Progenitor cell of endocrine pancreas (in vitro differentiated cells): ENCODE measurements at regions not wholly inside any gene's neighbourhood (a gene's known extent, or its start where the extent isn't known, plus 50 kb on each side); places are given as distances from the start of the nearest gene placed in this dataset. TPM values are rescaled to one million over a fixed set of nuclear protein-coding genes. Genes with fewer than 3 reads are reported as not detected.
A peak's percentile ranks its signal among the peaks of the same experiment; 100 is the strongest.

Source experiments
- DNase-seq: peaks from one replicate; pipeline ENCODE4 v3.0.0; 2021; ENCODE audit warnings: low spot score; ENCODE audit not compliant: unreplicated experiment
- H3K27ac Mint-ChIP-seq: 2 replicates; pipeline ENCODE4 v1.8.0; 2021; ENCODE audit warnings: mild to moderate bottlenecking, moderate library complexity, mixed read lengths
- H3K27me3 Mint-ChIP-seq: 2 replicates; pipeline ENCODE4 v1.8.0; 2021; ENCODE audit warnings: mixed read lengths
- H3K36me3 Mint-ChIP-seq: 2 replicates; pipeline ENCODE4 v1.8.0; 2022; ENCODE audit warnings: mixed read lengths; ENCODE audit not compliant: insufficient read depth
- H3K4me1 Mint-ChIP-seq: 2 replicates; pipeline ENCODE4 v1.8.0; 2021; ENCODE audit warnings: low read depth, mixed read lengths
- H3K4me3 Mint-ChIP-seq: 2 replicates; pipeline ENCODE4 v1.8.0; 2021; ENCODE audit warnings: low read depth, mild to moderate bottlenecking, moderate library complexity, mixed read lengths
- H3K9me3 Mint-ChIP-seq: 2 replicates; pipeline ENCODE4 v1.8.0; 2021; ENCODE audit warnings: low read depth, mixed read lengths
- CTCF ChIP-seq: fragments of 200-600 bp; sonication (generic); IDR thresholded peaks from one replicate; pipeline ENCODE4 v1.5.0; 2021; ENCODE audit warnings: antibody characterized with exemption, mild to moderate bottlenecking; ENCODE audit not compliant: unreplicated experiment
- microRNA-seq: library from miRNA; unstranded; fragments of <30 nt; microRNA quantifications from one replicate; pipeline ENCODE4 v1.1.0, GENCODE V29; 2020; ENCODE audit warnings: borderline number of aligned reads; ENCODE audit not compliant: unreplicated experiment

GRCh38 chr22:47225080-47225930, 462.9 kb downstream of the TBC1D22A start:
- H3K27me3 Mint-ChIP-seq: no peaks in the 10 kb centered on the region
- peaks cover 4% of the 10 kb centered on the region for H3K36me3 Mint-ChIP-seq
- H3K4me3 Mint-ChIP-seq: no peak overlapping the region
- no peaks in the 10 kb centered on the region for H3K4me1 Mint-ChIP-seq
- H3K9me3 Mint-ChIP-seq: peaks cover 51% of the 10 kb centered on the region
- TF ChIP-seq CTCF: no peak
- peak; percentile 4 for DNase-seq
- no peak overlapping the region for H3K27ac Mint-ChIP-seq

Small RNA genes in the stretch of these regions (microRNA-seq; reads per million reads assigned to microRNA genes)
- gene MIR3201 (not detected), gene MIR3667 (not detected), gene MIR4535 (not detected)
